Activated naive CD8-positive, alpha-beta T cell treated with anti-CD3 and anti-CD28 coated beads, Interleukin-2, amount 10 ng/mL, durations not matched to agents 7 days and 5 days (primary cell): ENCODE measurements at regions not wholly inside any gene's neighbourhood (a gene's known extent, or its start where the extent isn't known, plus 50 kb on each side); places are given as distances from the start of the nearest gene placed in this dataset.
"Not testable (repeated sequence)": the region's sequence is repeated elsewhere in the genome, so short reads cannot be mapped to it uniquely, and the experiment has no call there.

Experiments used
- ATAC-seq: fragments of 150-1000 bp; cut with Tn5 transposase; one replicate; pipeline ENCODE4 v1.10.0; 2021; ENCODE audit warnings: low read depth, moderate library complexity
- POLR2A ChIA-PET: fragments of 350-600 bp; sonication (Branson Sonifier 250); formaldehyde crosslinking; loops from one replicate; lab custom pipeline; 2021; ENCODE audit warnings: antibody characterized with exemption; lab: Charles Lee
- DNase-seq: peaks from one replicate; pipeline ENCODE4 v3.0.0; 2021
- H3K27ac Mint-ChIP-seq: one replicate; pipeline ENCODE4 v1.8.0; 2022; ENCODE audit warnings: mild to moderate bottlenecking, mixed read lengths
- H3K27me3 Mint-ChIP-seq: one replicate; pipeline ENCODE4 v1.8.0; 2022; ENCODE audit warnings: mild to moderate bottlenecking, moderate library complexity, mixed read lengths
- H3K36me3 Mint-ChIP-seq: one replicate; pipeline ENCODE4 v1.8.0; 2021; ENCODE audit warnings: mild to moderate bottlenecking, mixed read lengths
- H3K4me1 Mint-ChIP-seq: one replicate; pipeline ENCODE4 v1.8.0; 2021; ENCODE audit warnings: mixed read lengths
- H3K4me3 Mint-ChIP-seq: one replicate; pipeline ENCODE4 v1.8.0; 2022; ENCODE audit warnings: mild to moderate bottlenecking, moderate library complexity, mixed read lengths
- H3K9me3 Mint-ChIP-seq: one replicate; pipeline ENCODE4 v1.8.0; 2021; ENCODE audit warnings: mixed read lengths

GRCh38 chr4:165548702-165549101 is 169.9 kb downstream of the CPE start:
- Mint-ChIP-seq H3K27ac (no peak overlapping the region), H3K9me3 (no peaks in the 10 kb centered on the region), H3K4me1 (no peaks in the 10 kb centered on the region), H3K36me3 (no peaks in the 10 kb centered on the region), H3K4me3 (no peak overlapping the region), H3K27me3 (no peaks in the 10 kb centered on the region)
- ATAC-seq (no peak), DNase-seq (no peak)
- POLR2A ChIA-PET, result interaction anchor here (0.6 kb wide), 1 partner anchor 9 kb away, joined by 3 read pairs; no protein-coding TSS in a partner anchor

DNA sequence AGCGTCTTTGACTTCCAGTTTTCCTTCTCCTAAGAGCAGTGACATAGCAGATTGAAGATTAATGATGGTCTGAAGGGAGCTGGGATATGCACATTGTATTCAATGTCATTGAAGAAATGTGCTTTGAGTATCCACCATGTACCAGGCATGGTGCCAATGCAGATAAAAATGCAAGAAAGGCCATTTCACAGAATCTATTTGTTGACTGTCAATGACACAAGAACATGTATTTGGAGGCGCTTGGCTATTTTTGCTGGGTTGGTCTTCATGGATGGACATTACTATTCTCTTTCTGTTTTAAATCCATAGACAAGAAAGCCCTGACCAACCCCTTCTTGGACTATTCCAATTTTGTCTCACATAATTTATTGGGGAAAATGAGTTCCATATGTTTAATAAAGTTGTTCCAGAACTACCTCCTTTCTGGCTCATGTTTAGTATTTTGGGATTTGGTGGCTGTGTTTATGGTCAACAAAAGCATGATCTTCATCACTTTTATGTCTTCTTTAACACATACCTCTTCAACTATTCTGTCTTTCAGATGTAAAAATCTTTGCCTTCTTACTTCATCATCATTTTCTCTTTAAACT is 174.5 kb downstream of the CPE start:
- no peak overlapping the region for H3K4me3 Mint-ChIP-seq
- H3K27me3 Mint-ChIP-seq, result no peaks in the 10 kb centered on the region
- H3K4me1 Mint-ChIP-seq, result no peaks in the 10 kb centered on the region
- no peak overlapping the region for H3K27ac Mint-ChIP-seq
- no peaks in the 10 kb centered on the region for H3K36me3 Mint-ChIP-seq
- no peak for ATAC-seq
- POLR2A ChIA-PET, result no interaction called here
- DNase-seq, result no peak
- no peaks in the 10 kb centered on the region for H3K9me3 Mint-ChIP-seq

GRCh38 chr4:165555302-165555701 is 176.5 kb downstream of the CPE start:
- no peak overlapping the region for H3K4me3 Mint-ChIP-seq
- DNase-seq, result no peak
- H3K9me3 Mint-ChIP-seq, result no peaks in the 10 kb centered on the region
- POLR2A ChIA-PET, result no interaction called here
- H3K4me1 Mint-ChIP-seq, result no peaks in the 10 kb centered on the region
- no peaks in the 10 kb centered on the region for H3K27me3 Mint-ChIP-seq
- ATAC-seq, result no peak
- no peaks in the 10 kb centered on the region for H3K36me3 Mint-ChIP-seq
- H3K27ac Mint-ChIP-seq, result no peak overlapping the region

GRCh38 chr4:165556383-165556782 is 177.6 kb downstream of the CPE start:
- ATAC-seq (no peak), DNase-seq (no peak)
- Mint-ChIP-seq H3K27ac (no peak overlapping the region), H3K9me3 (no peaks in the 10 kb centered on the region), H3K4me1 (no peaks in the 10 kb centered on the region), H3K4me3 (no peak overlapping the region), H3K27me3 (no peaks in the 10 kb centered on the region), H3K36me3 (no peaks in the 10 kb centered on the region)
- POLR2A ChIA-PET, result no interaction called here

DNA sequence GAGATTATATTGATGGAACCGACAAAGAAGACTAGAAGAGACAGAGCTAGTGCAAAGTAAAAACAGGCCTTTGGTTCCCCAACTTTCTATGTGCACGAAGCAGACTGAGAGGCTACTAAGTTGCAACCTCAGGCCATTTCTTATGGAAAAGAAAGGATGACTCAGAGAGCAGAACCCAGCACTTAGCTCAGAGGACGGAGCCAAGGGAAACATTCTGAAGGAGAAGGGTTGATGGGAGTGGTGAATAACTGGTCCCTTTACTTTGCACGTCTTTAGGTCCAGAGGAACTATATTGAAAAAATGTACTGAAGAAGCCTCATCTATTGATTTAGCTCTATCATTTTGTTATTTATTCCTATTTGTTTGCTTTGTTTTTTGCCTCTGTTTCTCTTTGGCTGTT is 182.1 kb downstream of the CPE start:
- Mint-ChIP-seq H3K27ac (no peak overlapping the region), H3K27me3 (no peaks in the 10 kb centered on the region)
- POLR2A ChIA-PET, result no interaction called here

GRCh38 chr4:165563851-165564250 is 185.0 kb downstream of the CPE start:
- POLR2A ChIA-PET, result no interaction called here
- Mint-ChIP-seq H3K9me3 (no peaks in the 10 kb centered on the region), H3K4me3 (no peak overlapping the region), H3K27ac (no peak overlapping the region), H3K4me1 (no peaks in the 10 kb centered on the region), H3K27me3 (no peaks in the 10 kb centered on the region), H3K36me3 (no peaks in the 10 kb centered on the region)
- no peak for DNase-seq
- no peak for ATAC-seq

More for the DNA sequence above, 182.1 kb downstream of the CPE start:
- no peaks in the 10 kb centered on the region for H3K4me1 Mint-ChIP-seq
- no peak for ATAC-seq
- no peaks in the 10 kb centered on the region for H3K36me3 Mint-ChIP-seq
- no peaks in the 10 kb centered on the region for H3K9me3 Mint-ChIP-seq
- DNase-seq, result no peak
- H3K4me3 Mint-ChIP-seq, result no peak overlapping the region

DNA sequence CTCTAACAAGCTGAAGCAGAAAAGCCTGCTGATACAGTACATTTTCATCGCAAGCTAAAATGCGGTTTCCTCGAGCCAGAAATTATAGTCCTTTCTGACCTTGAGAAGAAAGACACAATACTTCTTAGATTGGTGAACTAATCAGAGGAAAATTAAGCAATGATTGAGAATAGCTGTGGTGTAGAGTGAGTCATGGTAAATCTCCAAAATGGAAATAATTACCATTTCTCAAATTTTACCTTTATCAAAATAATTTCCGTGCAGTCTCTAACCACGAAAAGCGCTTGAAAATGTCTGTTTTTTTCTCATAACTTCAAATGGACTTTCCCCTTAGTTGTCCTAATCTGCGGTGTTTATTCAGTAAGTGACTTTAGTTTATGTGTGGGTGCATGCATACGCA is 190.2 kb downstream of the CPE start:
- POLR2A ChIA-PET, result no interaction called here
- H3K27ac Mint-ChIP-seq, result no peak overlapping the region
- H3K4me3 Mint-ChIP-seq, result no peak overlapping the region
- no peak for ATAC-seq
- DNase-seq, result no peak
- H3K27me3 Mint-ChIP-seq, result no peaks in the 10 kb centered on the region
- no peaks in the 10 kb centered on the region for H3K36me3 Mint-ChIP-seq
- H3K9me3 Mint-ChIP-seq, result no peaks in the 10 kb centered on the region
- no peaks in the 10 kb centered on the region for H3K4me1 Mint-ChIP-seq

GRCh38 chr4:165571476-165571875 is 192.7 kb downstream of the CPE start:
- H3K27me3 Mint-ChIP-seq, DNase-seq, H3K36me3 Mint-ChIP-seq, H3K4me1 Mint-ChIP-seq, H3K27ac Mint-ChIP-seq, H3K4me3 Mint-ChIP-seq, H3K9me3 Mint-ChIP-seq, ATAC-seq, POLR2A ChIA-PET: not testable (repeated sequence)

DNA sequence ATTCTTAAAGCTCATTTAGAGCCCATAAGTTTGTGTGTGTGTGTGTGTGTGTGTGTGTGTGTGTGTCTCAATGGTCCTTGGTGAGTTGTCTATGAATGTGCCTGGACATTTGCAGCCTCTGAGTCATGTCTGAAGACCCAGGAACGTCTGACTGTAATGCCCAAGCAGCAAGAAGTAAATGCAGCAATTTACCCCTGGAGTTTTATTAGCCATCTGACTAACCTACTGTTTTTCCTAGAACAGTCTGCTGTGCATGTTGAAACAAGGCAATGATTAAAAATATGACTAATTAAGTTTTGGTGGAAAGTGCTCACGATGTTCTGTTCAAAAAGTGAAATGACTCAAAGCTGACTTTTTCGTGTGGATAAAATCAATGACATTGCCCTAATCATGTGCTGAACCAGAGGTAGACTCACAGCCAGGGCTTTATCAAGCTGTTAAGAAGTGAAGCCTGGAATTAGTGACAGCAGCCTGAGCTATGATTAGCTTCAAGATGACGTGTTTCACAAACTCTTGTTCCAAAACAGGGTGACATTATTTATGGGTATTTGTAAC is 201.6 kb downstream of the CPE start:
- Mint-ChIP-seq H3K27me3 (no peaks in the 10 kb centered on the region), H3K36me3 (no peaks in the 10 kb centered on the region), H3K9me3 (no peaks in the 10 kb centered on the region), H3K4me1 (peaks cover 5% of the 10 kb centered on the region), H3K4me3 (no peak overlapping the region), H3K27ac (no peak overlapping the region)
- POLR2A ChIA-PET, result no interaction called here
- ATAC-seq, result no peak
- no peak for DNase-seq

GRCh38 chr4:165583341-165583740 is 204.5 kb downstream of the CPE start:
- POLR2A ChIA-PET, result no interaction called here

GRCh38 chr4:165584916-165585315 is 206.1 kb downstream of the CPE start:
- no peak for DNase-seq
- Mint-ChIP-seq H3K27ac (no peak overlapping the region), H3K9me3 (no peaks in the 10 kb centered on the region), H3K27me3 (peaks cover 2% of the 10 kb centered on the region), H3K4me3 (no peak overlapping the region), H3K36me3 (no peaks in the 10 kb centered on the region), H3K4me1 (no peaks in the 10 kb centered on the region)
- no peak for ATAC-seq
- POLR2A ChIA-PET, result no interaction called here

More at GRCh38 chr4:165583341-165583740, 204.5 kb downstream of the CPE start:
- Mint-ChIP-seq H3K27ac (no peak overlapping the region), H3K4me3 (no peak overlapping the region), H3K9me3 (no peaks in the 10 kb centered on the region), H3K4me1 (no peaks in the 10 kb centered on the region), H3K27me3 (peaks cover 2% of the 10 kb centered on the region), H3K36me3 (no peaks in the 10 kb centered on the region)
- ATAC-seq (no peak), DNase-seq (no peak)

- Mint-ChIP-seq H3K27ac (no peak overlapping the region), H3K4me1 (no peaks in the 10 kb centered on the region), H3K36me3 (no peaks in the 10 kb centered on the region), H3K4me3 (no peak overlapping the region), H3K9me3 (no peaks in the 10 kb centered on the region), H3K27me3 (peaks cover 2% of the 10 kb centered on the region)
- no peak for ATAC-seq
- POLR2A ChIA-PET, result no interaction called here
- no peak for DNase-seq
These were observed 209.9 kb downstream of the CPE start for GRCh38 chr4:165588534-165589315.

DNA sequence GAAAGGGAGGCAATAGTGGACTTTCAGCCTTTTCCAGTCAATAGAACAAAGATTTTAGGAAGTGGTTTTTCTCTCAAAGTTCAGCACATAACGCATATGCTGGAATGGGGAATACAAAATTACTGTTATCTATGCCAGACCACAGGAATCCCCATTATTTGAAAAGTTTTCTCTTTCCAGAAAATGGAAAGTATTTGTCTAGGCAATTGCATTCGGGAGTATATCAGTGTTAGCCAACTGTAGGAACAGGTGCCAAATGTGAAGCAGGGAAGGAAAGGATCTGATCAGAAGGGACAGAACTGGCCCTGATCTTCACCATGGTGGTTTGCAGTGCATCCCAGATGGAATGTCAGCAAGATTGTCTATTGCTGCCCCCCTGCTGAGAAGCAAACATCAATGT is 213.6 kb downstream of the CPE start:
- H3K9me3 Mint-ChIP-seq, result no peaks in the 10 kb centered on the region
- no peaks in the 10 kb centered on the region for H3K27me3 Mint-ChIP-seq
- no peaks in the 10 kb centered on the region for H3K4me1 Mint-ChIP-seq
- no peak overlapping the region for H3K27ac Mint-ChIP-seq
- POLR2A ChIA-PET, result no interaction called here
- H3K36me3 Mint-ChIP-seq, result no peaks in the 10 kb centered on the region
- ATAC-seq (no peak), DNase-seq (no peak)
- no peak overlapping the region for H3K4me3 Mint-ChIP-seq
